ENCODE measurements at regions not wholly inside any gene's neighbourhood (a gene's known extent, or its start where the extent isn't known, plus 50 kb on each side); places are given as distances from the start of the nearest gene placed in this dataset.

GRCh38 chr2:65922794-65923193 lies 490.4 kb upstream of the SPRED2 start:
- Histone ChIP-seq H3K4me3 (replicated peaks in 1 of 3; ENCODE audit: insufficient read depth in 1 of 3, low read depth in 2 of 3, low read length in 3 of 3) (no peak overlapping the region), H3K9ac (ENCODE audit: insufficient read depth, low read depth, low read length) (no peak overlapping the region), H3K9me3 (ENCODE audit: low read length) (no peaks in the 10 kb centered on the region), H3K4me1 (ENCODE audit: insufficient read depth, low read length) (peaks cover 21% of the 10 kb centered on the region), H3K36me3 (replicated peaks in 1 of 2; ENCODE audit: control insufficient read depth in 1 of 2, insufficient read depth in 2 of 2, low read length in 2 of 2) (no peaks in the 10 kb centered on the region), H3K27me3 (ENCODE audit: control insufficient read depth in 1 of 2, insufficient read depth in 2 of 2, low read length in 2 of 2) (no peaks in the 10 kb centered on the region), H3K4me2 (ENCODE audit: low read depth, low read length) (no peak overlapping the region), H2AFZ (ENCODE audit: low read length) (no peak overlapping the region), H3K27ac (ENCODE audit: extremely low read length, insufficient read depth, low read length) (no peak overlapping the region), H3K79me2 (ENCODE audit: insufficient read depth, low read length) (no peaks in the 10 kb centered on the region), H4K20me1 (ENCODE audit: insufficient read depth, low read length) (no peaks in the 10 kb centered on the region)
- TF ChIP-seq GATA4 (IDR thresholded peaks at IDR 0.05; ENCODE audit: borderline replicate concordance, low read depth) (no peak), SNAPC5 (CRISPR knock-in tag; IDR thresholded peaks at IDR 0.05; ENCODE audit: borderline replicate concordance) (no peak), CEBPB (IDR thresholded peaks at IDR 0.05; ENCODE audit: borderline replicate concordance, low read depth, low read length) (0 out of 2 replicates have a peak, but pooled peaks have one; percentile 2), SMYD3 (CRISPR knock-in tag; IDR thresholded peaks at IDR 0.05) (no peak)
- 26% methylated on average over 3 of the region's 4 CpGs for WGBS (ENCODE audit: low lambda C conversion rate)
- DNase-seq (ENCODE audit: low spot score) = no peak
- CTCF ChIA-PET (ENCODE audit: low intra/inter-chr PET ratio, low total read pairs) = no interaction called here
- no peak for FAIRE-seq
- no TSS peak for BruUV-seq (replicated peaks)
- POLR2A ChIA-PET = no interaction called here
- intact Hi-C loops (cut with micrococcal nuclease; ENCODE audit: unreplicated experiment) (no loop called here), in situ Hi-C loops (cut with HindIII; ENCODE audit: extremely low pct_ligation_motif_present, low pct_unique_long_range_greater_than_20kb) (no loop called here)
- ATAC-seq = no peak

- in situ Hi-C loops (cut with HindIII; ENCODE audit: extremely low pct_ligation_motif_present, low pct_unique_long_range_greater_than_20kb) = no loop called here
- H2AFZ ChIP-seq (ENCODE audit: low read length) = no peak overlapping the region
- no TSS peak for BruUV-seq (replicated peaks)
- H3K9ac ChIP-seq (ENCODE audit: insufficient read depth, low read depth, low read length) = no peak overlapping the region
- no peak overlapping the region for H3K27ac ChIP-seq (ENCODE audit: extremely low read length, insufficient read depth, low read length)
- FAIRE-seq = no peak
- DNase-seq (ENCODE audit: low spot score) = no peak
- H3K4me3 ChIP-seq (replicated peaks in 1 of 3; ENCODE audit: insufficient read depth in 1 of 3, low read depth in 2 of 3, low read length in 3 of 3) = no peak overlapping the region
- H3K4me2 ChIP-seq (ENCODE audit: low read depth, low read length) = no peak overlapping the region
- H3K9me3 ChIP-seq (ENCODE audit: low read length) = no peaks in the 10 kb centered on the region
- WGBS (ENCODE audit: low lambda C conversion rate) = 27% methylated on average over 4 of the region's 4 CpGs
- H3K36me3 ChIP-seq (replicated peaks in 1 of 2; ENCODE audit: control insufficient read depth in 1 of 2, insufficient read depth in 2 of 2, low read length in 2 of 2) = no peaks in the 10 kb centered on the region
- peaks cover 21% of the 10 kb centered on the region for H3K4me1 ChIP-seq (ENCODE audit: insufficient read depth, low read length)
- CTCF ChIA-PET (ENCODE audit: low intra/inter-chr PET ratio, low total read pairs) = no interaction called here
- no peak for TF ChIP-seq THAP11 (CRISPR knock-in tag; IDR thresholded peaks at IDR 0.05)
- no peak for TF ChIP-seq BORCS8-MEF2B (CRISPR knock-in tag; IDR thresholded peaks at IDR 0.05)
- no peak for TF ChIP-seq NFE2 (CRISPR knock-in tag; IDR thresholded peaks at IDR 0.05)
- no peak for TF ChIP-seq ZMAT3 (CRISPR knock-in tag; conservative IDR thresholded peaks at IDR 0.05)
- TF ChIP-seq SRSF4 (IDR thresholded peaks at IDR 0.05; ENCODE audit: low read depth, low read length, poor library complexity, severe bottlenecking) = no peak
- TF ChIP-seq ZNF562 (CRISPR knock-in tag; IDR thresholded peaks at IDR 0.05; ENCODE audit: borderline replicate concordance) = no peak
- no peak for TF ChIP-seq ZNF703 (CRISPR knock-in tag; IDR thresholded peaks at IDR 0.05; ENCODE audit: borderline replicate concordance)
- TF ChIP-seq ZNF629 (CRISPR knock-in tag; conservative IDR thresholded peaks at IDR 0.05) = no peak
- TF ChIP-seq ZNF30 (CRISPR knock-in tag; IDR thresholded peaks at IDR 0.05) = no peak
- TF ChIP-seq RBM22 (optimal IDR thresholded peaks at IDR 0.05; ENCODE audit: low read length) = no peak
- TF ChIP-seq ZNF598 (CRISPR knock-in tag; IDR thresholded peaks at IDR 0.05; ENCODE audit: borderline replicate concordance) = no peak
- TF ChIP-seq ZNF597 (CRISPR knock-in tag; IDR thresholded peaks at IDR 0.05) = no peak
- TF ChIP-seq ZNF383 (CRISPR knock-in tag; IDR thresholded peaks at IDR 0.05; ENCODE audit: borderline replicate concordance) = no peak
- H3K79me2 ChIP-seq (ENCODE audit: insufficient read depth, low read length) = no peaks in the 10 kb centered on the region
- H3K27me3 ChIP-seq (ENCODE audit: control insufficient read depth in 1 of 2, insufficient read depth in 2 of 2, low read length in 2 of 2) = no peaks in the 10 kb centered on the region
- no peak for ATAC-seq
- H4K20me1 ChIP-seq (ENCODE audit: insufficient read depth, low read length) = no peaks in the 10 kb centered on the region
- POLR2A ChIA-PET = interaction anchor here (0.6 kb wide), 1 partner anchor 302 kb away, joined by 4 read pairs; no protein-coding TSS in a partner anchor
- intact Hi-C loops (cut with micrococcal nuclease; ENCODE audit: unreplicated experiment) = no loop called here
Measured at GRCh38 chr2:65922030-65922429, 489.6 kb upstream of the SPRED2 start.
